ENCODE measurements at regions not wholly inside any gene's neighbourhood (a gene's known extent, or its start where the extent isn't known, plus 50 kb on each side); places are given as distances from the start of the nearest gene placed in this dataset.

- TF ChIP-seq JUNB (IDR thresholded peaks at IDR 0.05; ENCODE audit: unreplicated experiment) (no peak), ETS1 (IDR thresholded peaks at IDR 0.05) (no peak)
Observed at GRCh38 chr10:45547207-45547606, 125.4 kb downstream of the ZFAND4 start (continued).

- no peaks in the 10 kb centered on the region; the same call in 2 of the 3 replicates for H3K9me3 Mint-ChIP-seq
- H3K27ac Mint-ChIP-seq = no peak overlapping the region
- no peak for ATAC-seq
- TF ChIP-seq EZH2phosphoT487 (IDR thresholded peaks at IDR 0.05; ENCODE audit: unreplicated experiment) = no peak
- no peak for TF ChIP-seq NANOG (IDR thresholded peaks at IDR 0.05; ENCODE audit: borderline replicate concordance)
- no peak for TF ChIP-seq EZH2 (IDR thresholded peaks at IDR 0.05; ENCODE audit: low read depth, unreplicated experiment)
- TF ChIP-seq ZNF462 (CRISPR knock-in tag; IDR thresholded peaks at IDR 0.05) = no peak
- TF ChIP-seq CREB1 (CRISPR knock-in tag; IDR thresholded peaks at IDR 0.05; ENCODE audit: low read depth) = no peak
- TF ChIP-seq ETS1 (IDR thresholded peaks at IDR 0.05) = no peak
- H3K4me2 ChIP-seq = no peak overlapping the region
- no peaks in the 10 kb centered on the region for H3K4me1 ChIP-seq (ENCODE audit: insufficient read depth)
- no peak overlapping the region for H3K4me3 Mint-ChIP-seq
- no peak overlapping the region for H3K27ac ChIP-seq (ENCODE audit: low read depth)
- H3K79me2 ChIP-seq (replicated peaks; ENCODE audit: insufficient read depth) = no peaks in the 10 kb centered on the region; the same call in 1 of the 2 replicates
- H3K9me2 ChIP-seq (ENCODE audit: insufficient read depth) = no peaks in the 10 kb centered on the region
- H3K27me3 Mint-ChIP-seq (ENCODE audit: insufficient read depth, low read depth, poor library complexity) = peaks cover under 1% of the 10 kb centered on the region
- no peak overlapping the region for H3K4me3 ChIP-seq
- no peak for DNase-seq (ENCODE audit: low spot score)
- peaks cover 7% of the 10 kb centered on the region; the same call in 2 of the 3 replicates for H3K4me1 Mint-ChIP-seq
- no peaks in the 10 kb centered on the region for H3F3A ChIP-seq (replicated peaks; ENCODE audit: low read depth)
- H2AFZ ChIP-seq = no peak overlapping the region
- H3K36me3 ChIP-seq (ENCODE audit: insufficient read depth) = no peaks in the 10 kb centered on the region
- H3K27me3 ChIP-seq (ENCODE audit: insufficient read depth) = no peaks in the 10 kb centered on the region
- H3K36me3 Mint-ChIP-seq (ENCODE audit: low read depth) = no peaks in the 10 kb centered on the region
- no peaks in the 10 kb centered on the region for H4K20me1 ChIP-seq (replicated peaks; ENCODE audit: insufficient read depth)
Observed at GRCh38 chr10:45545150-45545549, 127.4 kb downstream of the ZFAND4 start.
